ENCODE measurements at regions not wholly inside any gene's neighbourhood (a gene's known extent, or its start where the extent isn't known, plus 50 kb on each side); places are given as distances from the start of the nearest gene placed in this dataset.
A peak's percentile ranks its signal among the peaks of the same experiment; 100 is the strongest.

DNA sequence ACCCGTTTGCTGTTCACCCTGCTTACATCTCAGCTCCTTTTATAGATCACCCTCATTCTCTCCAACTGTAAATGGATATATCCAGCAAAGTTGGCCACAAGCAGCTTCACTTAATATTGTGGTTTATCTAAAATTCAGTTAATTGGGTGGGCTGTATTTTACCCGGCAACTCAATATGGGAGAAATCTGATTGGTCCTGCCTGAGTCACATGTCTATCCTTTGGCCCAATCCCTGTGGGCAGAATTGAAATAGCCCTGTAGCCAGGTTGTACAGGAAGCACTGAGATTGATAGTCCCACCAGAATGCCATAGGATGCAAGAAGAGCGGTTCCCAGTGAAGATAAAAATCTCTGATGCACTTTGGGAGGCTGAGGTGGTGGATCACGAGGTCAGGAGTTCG is 73.2 kb downstream of the AIPL1 start:
- peak in 3 of 4 experiments; percentile 34 to 38 (median 36) for DNase-seq (ENCODE audit: extremely low read depth in 1 of 4, low spot score in 3 of 4)

DNA sequence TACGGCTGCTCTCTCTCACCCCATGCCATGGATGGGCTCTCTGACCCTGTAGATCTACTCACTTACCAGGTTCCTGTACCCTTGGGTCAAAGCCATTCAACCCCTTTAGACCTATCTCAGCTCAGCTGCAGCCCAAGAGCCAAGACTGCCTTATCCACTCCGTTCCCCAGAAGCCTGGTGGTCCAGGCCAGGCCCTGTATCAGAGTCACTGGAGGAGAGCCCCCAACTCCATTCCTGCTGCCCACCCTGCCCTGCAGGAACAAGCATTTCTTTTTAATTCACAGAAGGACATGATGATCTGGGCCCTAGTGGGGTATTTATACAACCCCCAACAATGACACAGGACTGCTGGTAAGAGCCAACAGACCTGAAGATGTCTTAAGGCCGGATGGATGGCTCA is 76.8 kb downstream of the AIPL1 start:
- BruUV-seq (replicated peaks), result no TSS peak
- Histone ChIP-seq H3K4me1 (replicated peaks in 1 of 2; ENCODE audit: control insufficient read depth in 2 of 2, insufficient read depth in 2 of 2, low read length in 2 of 2) (no peaks in the 10 kb centered on the region), H3K79me2 (ENCODE audit: control insufficient read depth, insufficient read depth, low read length) (no peaks in the 10 kb centered on the region), H3K27ac (ENCODE audit: extremely low read depth, low read depth, low read length) (no peak overlapping the region), H3K36me3 (ENCODE audit: control insufficient read depth, insufficient read depth, low read length) (no peaks in the 10 kb centered on the region), H3K9me3 (replicated peaks; ENCODE audit: control insufficient read depth, insufficient read depth, low read depth, low read length) (no peaks in the 10 kb centered on the region), H2AFZ (ENCODE audit: low read depth, low read length) (no peak overlapping the region), H3K9ac (ENCODE audit: insufficient read depth in 1 of 2, low read depth in 2 of 2, low read length in 2 of 2) (no peak overlapping the region), H3K4me3 (no peak overlapping the region), H3K4me2 (ENCODE audit: insufficient read depth, low read length) (no peak overlapping the region), H3K27me3 (ENCODE audit: control insufficient read depth in 2 of 2, insufficient read depth in 2 of 2, low read length in 2 of 2) (no peaks in the 10 kb centered on the region; a peak in 1 of 5 replicates), H3K9me1 (ENCODE audit: control insufficient read depth, insufficient read depth, low read length) (no peaks in the 10 kb centered on the region), H4K20me1 (replicated peaks; ENCODE audit: control insufficient read depth, insufficient read depth, low read length) (no peaks in the 10 kb centered on the region)
- no peak for FAIRE-seq
- DNase-seq (ENCODE audit: extremely low read depth in 1 of 4, low spot score in 3 of 4), result no peak
- intact Hi-C loops (cut with micrococcal nuclease) (no loop called here), in situ Hi-C loops (cut with MboI) (no loop called here)
- ChIA-PET POLR2A (no interaction called here), CTCF (ENCODE audit: low intra/inter-chr PET ratio) (no interaction called here)
- no peak for ATAC-seq
- WGBS (ENCODE audit: insufficient coverage, low coverage, missing lambda C conversion rate), result 0% methylated on average over 3 of the region's 3 CpGs
- TF ChIP-seq TRIM24 (IDR thresholded peaks at IDR 0.05), result no peak
- no peak for TF ChIP-seq ELF2 (CRISPR knock-in tag; IDR thresholded peaks at IDR 0.05)
- no peak for TF ChIP-seq PHB (CRISPR knock-in tag; IDR thresholded peaks at IDR 0.05)
- no peak for TF ChIP-seq POLR2AphosphoS5 (IDR thresholded peaks at IDR 0.05; ENCODE audit: control insufficient read depth, insufficient read depth, low read depth, low read length)
- no peak for TF ChIP-seq PTTG1 (tag; IDR thresholded peaks at IDR 0.05; ENCODE audit: low read depth)
- no peak for TF ChIP-seq ELF1 (tag; IDR thresholded peaks at IDR 0.05)
- no peak for TF ChIP-seq HDGF (IDR thresholded peaks at IDR 0.05)
- no peak for TF ChIP-seq HNRNPH1 (optimal IDR thresholded peaks at IDR 0.05; ENCODE audit: low read depth, low read length)
- no peak for TF ChIP-seq KHSRP (IDR thresholded peaks at IDR 0.05)
- TF ChIP-seq PYGO2 (tag; IDR thresholded peaks at IDR 0.05), result no peak

More for the DNA sequence above, 73.2 kb downstream of the AIPL1 start:
- H3K36me3 ChIP-seq (ENCODE audit: control insufficient read depth, insufficient read depth, low read length), result no peaks in the 10 kb centered on the region
- no peak overlapping the region; the same call in 1 of the 2 replicates for H2AFZ ChIP-seq (ENCODE audit: low read depth, low read length)
- H3K9me3 ChIP-seq (replicated peaks; ENCODE audit: control insufficient read depth, insufficient read depth, low read depth, low read length), result no peaks in the 10 kb centered on the region
- POLR2A ChIA-PET, result no interaction called here
- H3K9ac ChIP-seq (ENCODE audit: insufficient read depth in 1 of 2, low read depth in 2 of 2, low read length in 2 of 2), result no peak overlapping the region
- H3K79me2 ChIP-seq (ENCODE audit: control insufficient read depth, insufficient read depth, low read length), result no peaks in the 10 kb centered on the region
- in situ Hi-C loops (cut with MboI), result no loop called here
- no peaks in the 10 kb centered on the region for H3K4me1 ChIP-seq (replicated peaks in 1 of 2; ENCODE audit: control insufficient read depth in 2 of 2, insufficient read depth in 2 of 2, low read length in 2 of 2)
- no TSS peak for BruUV-seq (replicated peaks)
- intact Hi-C loops (cut with micrococcal nuclease), result no loop called here
- ATAC-seq, result no peak
- TF ChIP-seq, protein P1, sequence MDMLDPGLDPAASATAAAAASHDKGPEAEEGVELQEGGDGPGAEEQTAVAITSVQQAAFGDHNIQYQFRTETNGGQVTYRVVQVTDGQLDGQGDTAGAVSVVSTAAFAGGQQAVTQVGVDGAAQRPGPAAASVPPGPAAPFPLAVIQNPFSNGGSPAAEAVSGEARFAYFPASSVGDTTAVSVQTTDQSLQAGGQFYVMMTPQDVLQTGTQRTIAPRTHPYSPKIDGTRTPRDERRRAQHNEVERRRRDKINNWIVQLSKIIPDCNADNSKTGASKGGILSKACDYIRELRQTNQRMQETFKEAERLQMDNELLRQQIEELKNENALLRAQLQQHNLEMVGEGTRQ (CRISPR knock-in tag; IDR thresholded peaks at IDR 0.05), result peak; percentile 54
- TF ChIP-seq RFX5 (IDR thresholded peaks at IDR 0.05; ENCODE audit: low read depth, low read length) (peak; percentile 85), ZNF184 (CRISPR knock-in tag; IDR thresholded peaks at IDR 0.05) (no peak), NFYB (IDR thresholded peaks at IDR 0.05; ENCODE audit: extremely low read depth, insufficient read length) (peak; percentile 47), RAD51 (IDR thresholded peaks at IDR 0.05; ENCODE audit: borderline replicate concordance, low read depth) (peak; percentile 32; the same call in 1 of the 2 replicates)
- no peaks in the 10 kb centered on the region for H4K20me1 ChIP-seq (replicated peaks; ENCODE audit: control insufficient read depth, insufficient read depth, low read length)
- H3K9me1 ChIP-seq (ENCODE audit: control insufficient read depth, insufficient read depth, low read length), result no peaks in the 10 kb centered on the region
- peaks cover 0 to 18% of the 10 kb centered on the region in 2 experiments for H3K27me3 ChIP-seq (ENCODE audit: control insufficient read depth in 2 of 2, insufficient read depth in 2 of 2, low read length in 2 of 2)
- no peak overlapping the region for H3K27ac ChIP-seq (ENCODE audit: extremely low read depth, low read depth, low read length)
- no peak for FAIRE-seq
- CTCF ChIA-PET (ENCODE audit: low intra/inter-chr PET ratio), result no interaction called here
- 0% methylated on average over 5 of the region's 5 CpGs for WGBS (ENCODE audit: insufficient coverage, low coverage, missing lambda C conversion rate)
- no peak overlapping the region for H3K4me2 ChIP-seq (ENCODE audit: insufficient read depth, low read length)
- H3K4me3 ChIP-seq, result no peak overlapping the region

Data from K562 (cell line).